ENCODE measurements at regions not wholly inside any gene's neighbourhood (a gene's known extent, or its start where the extent isn't known, plus 50 kb on each side); places are given as distances from the start of the nearest gene placed in this dataset.

- WGBS, 2 donors (ENCODE audit: low coverage in 1 of 2), result 67 to 83% methylated on average over 4 to 5 of the region's 5 CpGs
- TF ChIP-seq CTCF (IDR thresholded peaks at IDR 0.05), result no peak
Observed at GRCh38 chr7:85475071-85475470, 288.2 kb upstream of the SEMA3D start.

DNA sequence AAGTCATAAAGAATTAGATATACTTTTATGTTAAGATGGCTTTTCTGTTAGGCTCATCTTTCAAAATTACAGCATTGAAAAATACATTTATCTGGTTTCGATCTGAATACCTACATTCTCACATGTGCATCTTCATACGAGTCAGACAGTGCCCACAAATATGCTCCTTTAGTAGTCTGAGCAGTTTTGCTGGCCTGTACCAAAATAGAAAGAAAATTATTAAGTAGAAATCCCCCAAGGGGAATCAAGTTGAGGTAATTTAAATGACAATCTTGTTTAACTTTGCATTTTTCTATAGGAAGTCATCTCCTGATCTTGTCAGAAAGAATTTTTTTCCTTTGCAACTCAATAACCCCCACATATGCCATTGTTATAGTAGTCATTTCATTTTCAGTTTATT, 287.4 kb upstream of the SEMA3D start:
- H3K4me3 ChIP-seq, result no peak overlapping the region
- no peaks in the 10 kb centered on the region for H3K9me3 ChIP-seq
- WGBS, 2 donors (ENCODE audit: low coverage in 1 of 2), result 63 to 78% methylated on average over 2 of the region's 2 CpGs
- H3K36me3 ChIP-seq, result no peaks in the 10 kb centered on the region
- intact Hi-C loops (cut with DNase I; ENCODE audit: low total_unique reads) (no loop called here), in situ Hi-C loops (cut with MboI; ENCODE audit: low pct_ligation_motif_present in 1 of 4, low pct_unique_long_range_greater_than_20kb in 1 of 4, low sequenced_read_pairs in 3 of 4) (no loop called here)
- H3K27me3 ChIP-seq, result no peaks in the 10 kb centered on the region
- no peak for TF ChIP-seq POLR2AphosphoS5 (IDR thresholded peaks at IDR 0.05)
- TF ChIP-seq EP300 (IDR thresholded peaks at IDR 0.05; ENCODE audit: low read depth), result no peak
- no peak for TF ChIP-seq POLR2A (IDR thresholded peaks at IDR 0.05)
- DNase-seq, result no peak
- H3K27ac ChIP-seq, result no peak overlapping the region
- H3K4me1 ChIP-seq, result no peaks in the 10 kb centered on the region

More at GRCh38 chr7:85475071-85475470, 288.2 kb upstream of the SEMA3D start:
- Histone ChIP-seq H3K4me3 (no peak overlapping the region), H3K27ac (no peak overlapping the region), H3K36me3 (no peaks in the 10 kb centered on the region), H3K4me1 (no peaks in the 10 kb centered on the region), H3K27me3 (no peaks in the 10 kb centered on the region), H3K9me3 (no peaks in the 10 kb centered on the region)
- DNase-seq, result no peak
- intact Hi-C loops (cut with DNase I; ENCODE audit: low total_unique reads), result no loop called here
- in situ Hi-C loops (cut with MboI; ENCODE audit: low pct_ligation_motif_present in 1 of 4, low pct_unique_long_range_greater_than_20kb in 1 of 4, low sequenced_read_pairs in 3 of 4), result no loop called here

DNA sequence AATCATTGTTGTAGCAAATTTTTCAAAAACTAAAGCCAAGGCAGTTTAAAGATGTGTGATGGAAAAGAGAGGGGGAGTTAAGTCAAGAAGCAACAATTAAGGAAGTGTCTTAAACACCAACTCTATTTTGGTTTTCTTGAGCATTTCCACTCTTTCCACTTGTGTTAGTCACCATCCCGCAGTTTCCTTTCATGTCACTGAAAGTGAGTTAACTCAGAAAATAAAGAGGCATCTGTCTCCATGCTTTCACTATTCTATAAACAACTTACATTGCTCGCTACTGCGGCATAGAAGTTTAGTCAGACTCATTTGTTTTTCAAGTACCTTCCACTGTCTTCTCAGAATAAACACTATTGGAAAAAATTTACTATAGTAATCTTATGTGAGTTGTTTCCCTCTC, 284.9 kb upstream of the SEMA3D start:
- TF ChIP-seq POLR2AphosphoS5 (IDR thresholded peaks at IDR 0.05) (no peak), CTCF (IDR thresholded peaks at IDR 0.05) (no peak), POLR2A (IDR thresholded peaks at IDR 0.05) (no peak), EP300 (IDR thresholded peaks at IDR 0.05; ENCODE audit: low read depth) (no peak)
- intact Hi-C loops (cut with DNase I; ENCODE audit: low total_unique reads), result no loop called here

GRCh38 chr7:85471307-85471706, 284.5 kb upstream of the SEMA3D start:
- intact Hi-C loops (cut with DNase I; ENCODE audit: low total_unique reads), result no loop called here
- Histone ChIP-seq H3K27ac (no peak overlapping the region), H3K36me3 (no peaks in the 10 kb centered on the region), H3K27me3 (no peaks in the 10 kb centered on the region), H3K4me1 (no peaks in the 10 kb centered on the region), H3K9me3 (no peaks in the 10 kb centered on the region), H3K4me3 (no peak overlapping the region)
- DNase-seq, result no peak
- no peak for TF ChIP-seq CTCF (IDR thresholded peaks at IDR 0.05)
- no peak for TF ChIP-seq POLR2AphosphoS5 (IDR thresholded peaks at IDR 0.05)
- no peak for TF ChIP-seq EP300 (IDR thresholded peaks at IDR 0.05; ENCODE audit: low read depth)
- no peak for TF ChIP-seq POLR2A (IDR thresholded peaks at IDR 0.05)
- in situ Hi-C loops (cut with MboI; ENCODE audit: low pct_ligation_motif_present in 1 of 4, low pct_unique_long_range_greater_than_20kb in 1 of 4, low sequenced_read_pairs in 3 of 4), result no loop called here

More for the DNA sequence above, 284.9 kb upstream of the SEMA3D start:
- H3K27ac ChIP-seq, result no peak overlapping the region
- H3K9me3 ChIP-seq, result no peaks in the 10 kb centered on the region
- H3K4me3 ChIP-seq, result no peak overlapping the region
- no peaks in the 10 kb centered on the region for H3K4me1 ChIP-seq
- H3K36me3 ChIP-seq, result no peaks in the 10 kb centered on the region
- 30 to 37% methylated on average over 3 of the region's 3 CpGs for WGBS, 2 donors (ENCODE audit: low coverage in 1 of 2)
- DNase-seq, result no peak
- H3K27me3 ChIP-seq, result no peaks in the 10 kb centered on the region
- in situ Hi-C loops (cut with MboI; ENCODE audit: low pct_ligation_motif_present in 1 of 4, low pct_unique_long_range_greater_than_20kb in 1 of 4, low sequenced_read_pairs in 3 of 4), result no loop called here

DNA sequence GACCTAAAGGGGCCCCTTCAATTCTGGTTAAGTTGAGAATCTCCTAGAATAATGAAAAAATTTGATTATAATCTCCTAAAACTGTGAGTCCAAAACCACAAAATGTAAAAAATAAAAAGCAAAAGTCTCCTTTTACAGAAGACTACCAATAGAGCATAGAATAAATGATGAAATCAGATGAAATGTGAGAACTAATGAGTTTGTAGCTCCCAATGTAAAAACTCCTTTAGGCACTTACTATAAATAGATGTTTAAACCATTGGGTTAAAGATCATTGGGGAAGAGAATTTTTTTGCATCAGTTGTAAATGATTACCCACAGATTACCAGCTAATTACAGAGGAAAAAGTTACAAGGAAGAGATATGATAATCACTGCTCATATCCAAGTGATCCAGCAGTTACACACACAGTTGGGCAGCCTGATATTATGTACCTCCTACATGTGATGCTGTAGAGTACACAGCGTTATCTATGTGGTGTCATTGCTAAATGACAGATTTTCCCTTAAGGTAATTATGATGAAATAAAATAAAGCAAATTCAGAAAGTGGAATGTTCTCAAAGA, 282.7 kb upstream of the SEMA3D start:
- no peak overlapping the region for H3K4me3 ChIP-seq
- TF ChIP-seq POLR2A (IDR thresholded peaks at IDR 0.05) (no peak), POLR2AphosphoS5 (IDR thresholded peaks at IDR 0.05) (no peak), EP300 (IDR thresholded peaks at IDR 0.05; ENCODE audit: low read depth) (no peak), CTCF (IDR thresholded peaks at IDR 0.05) (no peak)
- intact Hi-C loops (cut with DNase I; ENCODE audit: low total_unique reads) (no loop called here), in situ Hi-C loops (cut with MboI; ENCODE audit: low pct_ligation_motif_present in 1 of 4, low pct_unique_long_range_greater_than_20kb in 1 of 4, low sequenced_read_pairs in 3 of 4) (no loop called here)
- no peak for DNase-seq
- 53 to 71% methylated on average over 1 of the region's 1 CpG for WGBS, 2 donors (ENCODE audit: low coverage in 1 of 2)
- no peaks in the 10 kb centered on the region for H3K9me3 ChIP-seq
- H3K36me3 ChIP-seq, result no peaks in the 10 kb centered on the region
- H3K4me1 ChIP-seq, result no peaks in the 10 kb centered on the region
- H3K27me3 ChIP-seq, result no peaks in the 10 kb centered on the region
- H3K27ac ChIP-seq, result no peak overlapping the region
